MM.1S (cell line): ENCODE measurements at regions not wholly inside any gene's neighbourhood (a gene's known extent, or its start where the extent isn't known, plus 50 kb on each side); places are given as distances from the start of the nearest gene placed in this dataset.

Source experiments
- DNase-seq: peaks from one replicate; pipeline ENCODE4 v3.0.0-alpha.2; 2015
- H2AFZ ChIP-seq: fragments of 300-600 bp; sonication (generic); 2 replicates; pipeline ENCODE4 v1.6.0; 2016; ENCODE audit warnings: antibody characterized with exemption, low read length
- H3F3A ChIP-seq: fragments of 300-600 bp; sonication (generic); 2 replicates; pipeline ENCODE4 v1.6.1; 2016; ENCODE audit warnings: mild to moderate bottlenecking, antibody characterized with exemption, low read length, moderate library complexity, mixed read lengths; ENCODE audit not compliant: insufficient read depth
- H3K27ac ChIP-seq: fragments of 300-600 bp; sonication (generic); 2 replicates; pipeline ENCODE4 v1.5.1; 2016; ENCODE audit warnings: mild to moderate bottlenecking, low read length
- H3K27me3 ChIP-seq: fragments of 300-600 bp; sonication (generic); replicated peaks from 2 replicates; pipeline ENCODE4 v1.6.0; 2016; ENCODE audit warnings: low read length; ENCODE audit not compliant: insufficient read depth
- H3K36me3 ChIP-seq: fragments of 300-600 bp; sonication (generic); replicated peaks from 2 replicates; pipeline ENCODE4 v1.6.1; 2016; ENCODE audit warnings: mild to moderate bottlenecking, low read length, mixed read lengths; ENCODE audit not compliant: insufficient read depth
- H3K4me1 ChIP-seq: fragments of 300-600 bp; sonication (generic); 2 replicates; pipeline ENCODE4 v1.6.1; 2016; ENCODE audit warnings: low read length, mixed read lengths
- H3K4me2 ChIP-seq: fragments of 300-600 bp; sonication (generic); 2 replicates; pipeline ENCODE4 v1.6.0; 2016; ENCODE audit warnings: low read depth, low read length
- H3K4me3 ChIP-seq: fragments of 300-600 bp; sonication (generic); 2 replicates; pipeline ENCODE4 v1.5.1; 2016; ENCODE audit warnings: low read length, mixed read lengths
- H3K79me2 ChIP-seq: fragments of 300-600 bp; sonication (generic); 2 replicates; pipeline ENCODE4 v1.6.1; 2016; ENCODE audit warnings: mixed run types, low read length, mixed read lengths
- H3K9ac ChIP-seq: fragments of 300-600 bp; sonication (generic); 2 replicates; pipeline ENCODE4 v1.6.1; 2016; ENCODE audit warnings: low read length, mixed read lengths
- H3K9me2 ChIP-seq: fragments of 300-600 bp; sonication (generic); replicated peaks from 2 replicates; pipeline ENCODE4 v1.6.1; 2016; ENCODE audit warnings: mild to moderate bottlenecking, low read length, mixed read lengths; ENCODE audit not compliant: insufficient read depth
- H3K9me3 ChIP-seq: fragments of 300-600 bp; sonication (generic); replicated peaks from 2 replicates; pipeline ENCODE4 v1.6.1; 2016; ENCODE audit warnings: mild to moderate bottlenecking, low read length, mixed read lengths; ENCODE audit not compliant: insufficient read depth
- H4K20me1 ChIP-seq: fragments of 300-600 bp; sonication (generic); 2 replicates; pipeline ENCODE4 v1.6.1; 2016; ENCODE audit warnings: mild to moderate bottlenecking, low read length, moderate library complexity, mixed read lengths; ENCODE audit not compliant: insufficient read depth
- EZH2 ChIP-seq: fragments of 300-600 bp; sonication (generic); optimal IDR thresholded peaks from 2 replicates; pipeline ENCODE3; 2017; ENCODE audit warnings: low read depth, mild to moderate bottlenecking, antibody characterized with exemption, low read length, mixed read lengths
- EZH2phosphoT487 ChIP-seq: fragments of 300-600 bp; sonication (generic); IDR thresholded peaks from 2 replicates; pipeline ENCODE4 v1.6.1; 2018; ENCODE audit warnings: antibody characterized with exemption, low read length
- TF ChIP-seq, protein P1 (sequence below): fragments of 300-600 bp; sonication (generic); IDR thresholded peaks from 2 replicates; pipeline ENCODE4 v1.5.1; 2016; ENCODE audit warnings: antibody characterized with exemption, low read length, mixed read lengths

DNA sequence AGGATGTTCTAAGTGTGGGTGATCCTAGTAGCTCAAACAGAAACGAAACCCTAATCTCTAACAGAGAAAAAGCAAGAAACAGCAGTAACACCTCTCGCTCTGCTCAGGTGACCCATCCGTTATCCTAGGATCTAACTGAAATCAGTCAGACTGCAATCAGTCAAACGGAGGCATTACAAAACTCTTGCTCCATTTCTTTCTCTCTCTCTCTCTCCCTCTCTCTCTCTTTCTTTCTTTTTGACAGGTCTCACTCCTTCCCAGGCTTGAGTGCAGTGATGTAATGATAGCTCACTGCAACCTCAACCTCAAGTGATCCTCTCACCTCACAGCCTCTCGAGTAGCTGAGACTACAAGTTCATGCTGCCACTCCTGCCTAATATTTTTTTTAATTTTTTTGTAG lies 1283.5 kb upstream of the CELF2 start:
- no peaks in the 10 kb centered on the region for H3F3A ChIP-seq
- H4K20me1 ChIP-seq = no peaks in the 10 kb centered on the region
- H3K9me3 ChIP-seq = no peaks in the 10 kb centered on the region
- H3K79me2 ChIP-seq = no peaks in the 10 kb centered on the region
- TF ChIP-seq EZH2phosphoT487 (no peak), EZH2 (no peak)
- TF ChIP-seq, protein P1, sequence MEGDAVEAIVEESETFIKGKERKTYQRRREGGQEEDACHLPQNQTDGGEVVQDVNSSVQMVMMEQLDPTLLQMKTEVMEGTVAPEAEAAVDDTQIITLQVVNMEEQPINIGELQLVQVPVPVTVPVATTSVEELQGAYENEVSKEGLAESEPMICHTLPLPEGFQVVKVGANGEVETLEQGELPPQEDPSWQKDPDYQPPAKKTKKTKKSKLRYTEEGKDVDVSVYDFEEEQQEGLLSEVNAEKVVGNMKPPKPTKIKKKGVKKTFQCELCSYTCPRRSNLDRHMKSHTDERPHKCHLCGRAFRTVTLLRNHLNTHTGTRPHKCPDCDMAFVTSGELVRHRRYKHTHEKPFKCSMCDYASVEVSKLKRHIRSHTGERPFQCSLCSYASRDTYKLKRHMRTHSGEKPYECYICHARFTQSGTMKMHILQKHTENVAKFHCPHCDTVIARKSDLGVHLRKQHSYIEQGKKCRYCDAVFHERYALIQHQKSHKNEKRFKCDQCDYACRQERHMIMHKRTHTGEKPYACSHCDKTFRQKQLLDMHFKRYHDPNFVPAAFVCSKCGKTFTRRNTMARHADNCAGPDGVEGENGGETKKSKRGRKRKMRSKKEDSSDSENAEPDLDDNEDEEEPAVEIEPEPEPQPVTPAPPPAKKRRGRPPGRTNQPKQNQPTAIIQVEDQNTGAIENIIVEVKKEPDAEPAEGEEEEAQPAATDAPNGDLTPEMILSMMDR = no peak
- H3K4me3 ChIP-seq = no peak overlapping the region
- no peaks in the 10 kb centered on the region for H3K4me1 ChIP-seq
- H3K36me3 ChIP-seq = no peaks in the 10 kb centered on the region
- no peak overlapping the region for H3K9ac ChIP-seq
- no peak for DNase-seq
- no peaks in the 10 kb centered on the region for H3K9me2 ChIP-seq
- H3K4me2 ChIP-seq = no peak overlapping the region
- H3K27ac ChIP-seq = no peak overlapping the region
- no peaks in the 10 kb centered on the region for H3K27me3 ChIP-seq
- H2AFZ ChIP-seq = no peak overlapping the region

DNA sequence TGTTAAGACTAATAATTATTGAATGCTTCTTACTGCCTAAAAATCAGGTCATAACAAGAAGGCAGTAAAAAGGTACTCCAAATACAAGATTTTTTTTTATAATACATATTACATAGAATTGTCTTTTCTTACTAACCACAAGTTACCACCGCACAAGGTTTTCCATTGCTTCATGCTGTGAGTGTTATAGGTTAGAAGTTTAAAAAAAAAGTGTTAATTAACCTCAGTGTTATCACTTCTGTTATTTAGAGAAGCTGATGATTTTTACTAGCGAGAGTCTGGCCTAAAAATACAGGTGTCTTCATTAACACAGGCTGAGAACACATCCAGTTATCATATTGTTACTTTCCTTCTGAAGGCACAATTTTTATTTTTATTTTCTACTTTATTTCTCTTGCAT lies 1281.9 kb upstream of the CELF2 start:
- Histone ChIP-seq H3K27me3 (no peaks in the 10 kb centered on the region), H3K79me2 (no peaks in the 10 kb centered on the region), H3K27ac (no peak overlapping the region), H3K9ac (no peak overlapping the region), H3K4me1 (no peaks in the 10 kb centered on the region), H3F3A (no peaks in the 10 kb centered on the region), H3K9me2 (no peaks in the 10 kb centered on the region), H2AFZ (no peak overlapping the region), H3K9me3 (no peaks in the 10 kb centered on the region), H4K20me1 (no peaks in the 10 kb centered on the region), H3K36me3 (no peaks in the 10 kb centered on the region), H3K4me2 (no peak overlapping the region), H3K4me3 (no peak overlapping the region)
- no peak for DNase-seq
- TF ChIP-seq, protein P1 = no peak
- TF ChIP-seq EZH2 (no peak), EZH2phosphoT487 (no peak)

DNA sequence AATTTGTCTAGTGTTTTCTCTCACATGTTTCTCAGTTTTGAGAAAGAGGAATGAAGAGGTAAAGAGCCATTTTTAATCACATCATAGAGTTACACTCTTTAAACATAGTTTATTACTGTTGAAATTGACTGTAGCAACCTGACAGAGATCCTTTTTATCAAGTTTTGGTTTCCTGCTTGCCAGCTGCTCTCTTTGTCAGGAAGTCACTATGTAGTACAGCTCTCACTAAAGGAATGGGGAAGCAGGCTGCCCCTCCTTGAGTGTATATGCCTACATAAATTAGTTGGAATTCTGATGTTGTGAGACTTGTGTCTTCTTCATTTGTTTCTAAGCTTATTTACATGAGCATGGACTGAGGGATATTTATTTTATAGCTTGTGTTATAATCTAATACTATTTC lies 1274.0 kb upstream of the CELF2 start:
- Histone ChIP-seq H3K9me3 (no peaks in the 10 kb centered on the region), H3F3A (no peaks in the 10 kb centered on the region), H3K4me2 (no peak overlapping the region), H3K4me1 (no peaks in the 10 kb centered on the region), H3K9ac (no peak overlapping the region), H3K9me2 (no peaks in the 10 kb centered on the region), H3K27ac (no peak overlapping the region), H3K4me3 (no peak overlapping the region), H4K20me1 (no peaks in the 10 kb centered on the region), H3K79me2 (no peaks in the 10 kb centered on the region), H3K36me3 (no peaks in the 10 kb centered on the region), H3K27me3 (no peaks in the 10 kb centered on the region), H2AFZ (no peak overlapping the region)
- TF ChIP-seq EZH2phosphoT487 (no peak), EZH2 (no peak)
- TF ChIP-seq, protein P1 = no peak
- DNase-seq = no peak
